HG03196 (cell line): ENCODE measurements at regions not wholly inside any gene's neighbourhood (a gene's known extent, or its start where the extent isn't known, plus 50 kb on each side); places are given as distances from the start of the nearest gene placed in this dataset.
"Not testable (repeated sequence)": the region's sequence is repeated elsewhere in the genome, so short reads cannot be mapped to it uniquely, and the experiment has no call there.

Source experiments
- ATAC-seq: cut with Tn5 transposase; IDR thresholded peaks from one replicate; pipeline ENCODE4 v1.9.1; 2021; ENCODE audit not compliant: unreplicated experiment

DNA sequence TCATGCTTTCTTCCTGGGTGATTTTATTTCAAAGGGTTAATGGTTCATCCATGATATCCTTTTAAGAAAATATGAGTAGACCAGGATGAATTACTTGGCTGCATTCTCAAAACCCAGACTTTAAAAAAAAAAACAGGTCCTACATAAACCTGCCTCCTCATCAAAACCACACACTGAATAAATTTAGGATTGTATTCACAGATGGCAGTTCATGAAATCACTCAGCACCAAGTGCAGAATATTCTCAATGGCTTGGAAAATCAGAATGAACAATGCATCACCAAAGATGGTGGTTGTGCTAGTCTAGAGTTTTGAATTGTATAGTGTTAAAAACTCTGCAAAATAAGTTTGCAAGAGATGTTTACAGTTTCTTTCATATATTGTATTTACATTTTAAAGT, 145.4 kb upstream of the GRAMD2B start:
- ATAC-seq = no peak

DNA sequence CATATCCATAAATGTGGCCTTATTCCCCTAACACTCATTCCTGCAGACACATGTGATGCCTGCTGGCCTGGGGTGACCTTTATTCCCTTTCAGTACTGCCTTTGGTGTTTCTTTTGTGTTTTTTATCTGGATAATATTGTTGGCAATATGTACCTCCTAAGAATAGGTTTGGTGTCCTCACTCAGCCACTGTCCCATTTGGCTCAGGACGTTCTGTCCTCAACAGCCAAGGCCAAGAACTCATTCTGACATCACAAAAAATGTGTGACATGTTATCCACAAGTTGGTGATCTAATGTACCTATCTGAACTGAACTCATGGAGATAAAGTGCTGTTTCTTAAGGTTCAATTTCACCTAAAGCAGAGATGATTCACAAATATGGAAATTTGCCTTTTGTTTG, 142.9 kb upstream of the GRAMD2B start:
- ATAC-seq = no peak

DNA sequence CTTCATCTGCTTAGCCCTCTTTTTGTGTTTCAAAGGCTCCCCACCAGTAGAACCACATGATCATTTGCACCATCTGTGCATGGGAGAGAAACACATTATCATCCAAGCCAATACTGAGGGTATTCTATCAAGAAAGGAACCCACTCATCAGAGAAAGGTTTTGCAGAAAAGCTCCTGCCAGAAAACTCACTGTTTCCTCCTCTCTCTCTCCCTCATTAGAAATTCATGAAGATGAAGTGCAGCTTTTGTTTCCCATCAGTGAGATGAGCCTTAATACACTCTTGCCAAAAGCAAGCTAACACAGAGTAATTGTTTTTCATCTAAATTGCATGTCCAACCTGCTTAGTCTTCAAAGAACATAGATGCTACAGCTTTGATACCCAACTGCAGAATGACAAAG, 142.4 kb upstream of the GRAMD2B start:
- ATAC-seq = no peak

DNA sequence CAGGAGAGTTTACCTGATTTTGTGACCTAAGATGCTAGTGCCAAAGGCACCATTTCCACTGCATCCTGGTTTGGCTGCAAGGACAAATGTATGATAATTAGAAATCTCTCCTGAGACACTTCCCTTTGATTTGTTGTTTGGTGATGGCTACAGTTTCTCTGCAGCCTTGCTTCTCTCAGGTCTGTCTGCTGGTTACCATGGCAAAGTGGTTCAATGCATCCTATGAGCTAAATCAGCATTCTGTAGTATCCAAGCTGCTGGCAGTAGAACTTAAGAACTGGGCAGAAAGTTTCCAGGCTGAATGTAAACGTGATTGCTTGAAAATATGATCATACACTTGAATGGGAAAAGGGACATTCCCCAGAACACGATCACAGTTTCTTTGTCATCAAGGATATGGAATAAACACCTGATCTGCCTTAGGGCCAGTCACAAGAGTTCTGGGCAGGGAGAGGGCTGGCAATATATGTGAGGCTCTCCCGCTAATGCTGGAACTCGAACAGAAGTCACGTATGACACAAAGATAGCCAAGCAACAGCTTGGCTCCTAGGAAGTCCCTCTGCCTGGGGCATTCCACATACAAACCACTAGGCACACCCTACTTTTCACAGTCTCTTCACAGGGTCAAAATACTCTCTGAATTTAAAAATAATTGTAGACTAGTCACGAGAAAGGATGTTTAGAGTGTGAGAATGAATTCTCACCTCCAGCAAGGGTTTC, 138.1 kb upstream of the GRAMD2B start:
- no peak for ATAC-seq

DNA sequence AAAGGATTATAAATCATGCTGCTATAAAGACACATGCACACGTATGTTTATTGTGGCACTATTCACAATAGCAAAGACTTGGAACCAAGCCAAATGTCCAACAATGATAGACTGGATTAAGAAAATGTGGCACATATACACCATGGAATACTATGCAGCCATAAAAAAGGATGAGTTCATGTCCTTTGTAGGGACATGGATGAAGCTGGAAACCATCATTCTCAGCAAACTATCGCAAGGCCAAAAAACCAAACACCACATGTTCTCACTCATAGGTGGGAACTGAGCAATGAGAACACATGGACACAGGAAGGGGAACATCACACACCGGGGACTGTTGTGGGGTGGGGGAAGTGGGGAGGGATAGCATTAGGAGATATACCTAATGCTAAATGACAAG, 127.1 kb upstream of the GRAMD2B start:
- not testable (repeated sequence) for ATAC-seq

DNA sequence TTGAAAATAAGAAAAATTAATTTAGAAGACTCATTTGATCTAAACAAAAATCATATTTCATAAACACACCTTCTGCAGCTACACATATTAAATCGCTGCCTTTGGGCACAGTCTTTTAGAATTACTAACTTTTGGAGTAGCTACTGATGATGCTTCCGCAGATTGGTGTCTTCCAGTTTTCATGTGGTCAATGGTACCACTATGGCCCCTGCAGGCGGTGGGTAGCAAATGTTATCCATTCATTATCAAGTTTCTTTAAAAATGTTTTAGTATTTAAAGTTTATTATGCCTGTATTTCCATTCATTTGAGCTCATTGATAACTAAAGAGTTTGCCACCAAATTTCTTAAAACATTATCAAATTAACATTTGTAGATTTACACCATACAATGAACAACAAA, 122.9 kb upstream of the GRAMD2B start:
- no peak for ATAC-seq

DNA sequence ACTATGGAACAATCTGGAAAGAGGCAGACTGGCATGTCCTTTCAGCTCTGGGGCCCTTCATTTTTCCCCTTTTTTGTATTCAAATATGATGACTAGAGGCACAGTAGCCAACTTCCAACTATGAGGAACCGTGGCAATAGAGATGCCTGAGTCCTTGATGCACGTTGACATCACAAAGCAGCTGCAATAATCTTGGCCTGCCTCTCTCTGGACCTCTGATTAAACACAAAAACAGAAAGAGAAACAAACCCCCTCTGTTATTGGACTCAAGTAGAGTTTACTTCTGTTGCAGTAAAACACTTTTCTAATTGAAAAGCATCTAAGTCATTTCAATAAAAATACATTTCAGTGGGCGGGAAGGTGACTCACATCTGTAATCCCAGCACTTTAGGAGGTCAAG, 122.2 kb upstream of the GRAMD2B start:
- no peak for ATAC-seq

DNA sequence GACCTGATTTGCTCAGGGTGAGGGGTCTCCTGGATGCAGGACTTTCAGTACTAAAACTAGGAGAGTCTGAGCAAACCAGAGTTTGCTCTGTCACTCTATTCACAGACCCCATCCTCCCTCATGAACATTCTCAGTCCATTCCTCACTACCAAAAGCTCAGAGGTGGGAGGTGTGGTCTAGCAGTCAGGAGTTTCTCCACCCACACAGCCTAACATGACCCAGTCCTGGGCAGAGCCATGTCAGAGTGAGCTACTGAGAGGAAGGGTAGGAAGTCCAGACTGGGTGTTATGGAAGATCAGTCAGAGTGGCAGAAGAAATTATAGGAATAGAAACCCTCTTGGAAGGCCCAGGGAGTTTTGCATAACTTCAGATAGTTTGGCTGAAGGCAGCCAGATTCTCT, 113.3 kb upstream of the GRAMD2B start:
- ATAC-seq = no peak

DNA sequence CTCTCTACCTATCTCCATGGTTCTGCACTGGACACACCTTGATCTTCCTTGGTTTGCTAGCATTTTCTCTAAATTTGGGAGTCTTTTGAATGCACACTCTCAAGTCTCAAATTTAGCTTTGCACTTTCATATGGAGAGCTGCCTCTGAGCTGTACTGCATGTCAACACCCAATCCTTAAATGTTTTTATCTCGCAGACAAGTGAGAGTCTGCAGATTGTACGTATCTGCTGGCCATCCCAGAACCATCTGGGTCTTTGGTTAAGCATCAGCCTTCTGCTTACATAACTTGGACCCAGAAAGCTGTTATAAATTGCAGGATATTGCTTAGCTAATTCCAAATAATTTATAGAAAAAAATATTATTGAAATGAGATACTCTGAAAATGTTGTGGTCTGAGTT, 111.4 kb upstream of the GRAMD2B start:
- no peak for ATAC-seq

DNA sequence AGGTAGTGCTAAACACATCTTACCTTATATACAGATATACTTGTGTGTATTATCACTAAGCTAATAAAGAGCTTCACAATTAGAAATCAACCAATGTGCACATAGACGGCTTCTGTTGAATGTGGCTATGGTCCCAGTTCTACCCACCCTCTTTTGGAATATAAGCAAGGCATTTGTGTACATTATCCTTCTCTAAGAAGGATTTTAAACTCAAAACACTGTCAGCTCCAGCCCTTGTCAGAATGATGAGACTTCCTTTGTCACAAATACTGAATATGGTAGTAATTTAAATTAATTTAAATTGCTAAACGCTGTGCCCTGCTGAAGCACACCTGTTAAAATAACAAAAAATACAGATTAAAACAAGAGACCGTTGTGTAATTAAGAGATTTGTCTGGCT, 107.9 kb upstream of the GRAMD2B start:
- ATAC-seq = no peak

DNA sequence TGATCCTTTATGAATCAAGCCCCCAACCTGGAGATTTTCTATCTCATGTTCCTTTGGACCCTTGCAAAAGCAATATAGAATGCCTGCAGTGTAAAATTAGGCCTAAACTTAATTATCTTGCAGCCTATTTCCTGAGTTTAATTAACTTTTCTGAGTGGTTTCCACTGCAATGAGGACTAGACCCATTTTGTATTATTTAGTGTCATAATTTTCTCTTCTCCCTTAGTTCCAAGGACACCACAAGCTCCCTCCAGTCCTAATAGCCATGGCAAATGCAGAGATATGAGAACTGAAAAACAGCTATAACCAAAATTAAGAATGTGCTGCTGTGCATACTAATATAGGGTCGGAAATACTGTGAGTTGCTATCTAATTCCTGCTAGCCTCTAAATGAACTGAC, 90.9 kb upstream of the GRAMD2B start:
- ATAC-seq = no peak

DNA sequence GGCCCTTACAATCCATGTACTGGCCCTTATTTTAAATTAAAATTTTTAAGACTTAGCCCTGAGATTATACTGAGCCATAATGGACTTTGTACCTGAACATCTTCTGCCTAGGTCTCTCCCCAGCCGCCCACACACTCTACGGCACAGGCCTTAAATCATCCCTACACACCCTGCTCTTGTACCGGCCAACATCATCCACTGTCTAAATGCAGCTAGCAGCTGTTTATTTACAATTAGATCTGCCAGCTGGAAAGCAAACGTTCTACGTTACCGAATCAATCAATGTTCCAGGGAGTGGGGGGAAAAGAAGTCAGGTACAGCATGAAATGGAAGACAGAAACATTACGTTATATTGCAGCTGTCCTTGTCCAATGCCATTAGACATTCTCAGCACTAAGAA, 88.4 kb upstream of the GRAMD2B start:
- no peak for ATAC-seq

DNA sequence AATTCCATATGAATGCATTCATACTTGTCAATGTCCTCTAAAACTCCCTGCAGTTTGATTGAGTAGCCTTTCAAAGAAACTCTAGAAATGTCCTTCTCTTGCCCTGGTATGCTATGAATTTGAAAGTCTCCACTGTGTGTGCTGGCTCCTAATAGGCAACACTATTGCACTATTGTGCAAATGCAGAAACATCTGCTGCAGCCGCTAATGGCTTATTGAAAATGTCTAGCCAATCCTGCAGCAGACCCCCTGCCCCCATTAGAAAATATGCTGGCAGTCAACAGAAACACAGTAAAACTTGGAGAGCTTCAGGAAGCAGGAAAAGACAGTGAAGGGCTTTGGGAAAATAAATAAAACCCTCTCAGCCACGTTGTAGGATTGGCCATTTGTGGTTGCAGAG, 87.3 kb upstream of the GRAMD2B start:
- no peak for ATAC-seq

DNA sequence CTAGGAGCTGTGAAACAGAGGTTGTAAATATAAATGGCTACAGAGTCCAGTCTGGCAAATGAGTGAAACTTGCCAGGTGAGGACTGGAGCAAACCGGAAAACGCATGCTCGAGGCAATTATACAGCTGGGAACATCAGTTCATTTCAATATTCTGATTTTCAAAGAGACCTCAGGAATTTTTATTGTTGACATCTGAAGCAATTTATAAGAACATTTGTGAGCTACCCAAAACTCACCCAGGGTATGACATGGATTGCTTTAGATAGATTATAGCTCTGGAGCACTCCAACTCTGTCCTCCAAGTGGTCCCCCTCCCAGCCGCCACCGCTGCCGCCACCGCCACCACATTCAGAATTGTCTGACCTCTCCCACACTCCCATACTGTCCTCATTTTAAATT, 84.6 kb upstream of the GRAMD2B start:
- ATAC-seq = no peak

DNA sequence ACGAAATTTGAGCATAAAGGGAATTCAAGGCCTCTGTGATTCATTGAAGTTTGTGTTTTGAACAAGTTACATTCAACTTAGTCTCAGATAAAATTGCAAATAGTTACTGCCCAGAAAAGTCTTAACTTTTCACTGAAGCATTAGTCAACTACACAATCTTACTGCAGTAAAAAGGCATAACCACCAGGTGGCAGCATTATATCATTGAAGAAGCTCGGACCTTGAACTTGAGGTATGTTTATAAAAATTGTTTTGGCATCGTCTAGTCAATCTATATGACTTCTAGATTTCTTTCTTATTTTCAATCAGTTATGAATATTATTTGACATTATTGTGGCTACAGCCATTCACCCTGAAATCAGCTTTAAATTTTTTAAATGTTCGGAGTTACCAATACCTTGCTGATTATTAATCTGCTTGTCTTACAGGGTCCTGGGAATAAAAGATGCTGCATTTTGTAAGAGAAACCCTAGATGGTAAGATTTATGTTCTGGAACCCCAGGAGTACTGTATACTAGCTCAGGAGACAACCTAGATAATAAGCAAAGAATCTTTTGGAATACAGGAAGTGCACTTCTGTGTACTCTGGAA, 83.9 kb upstream of the GRAMD2B start:
- ATAC-seq = no peak

DNA sequence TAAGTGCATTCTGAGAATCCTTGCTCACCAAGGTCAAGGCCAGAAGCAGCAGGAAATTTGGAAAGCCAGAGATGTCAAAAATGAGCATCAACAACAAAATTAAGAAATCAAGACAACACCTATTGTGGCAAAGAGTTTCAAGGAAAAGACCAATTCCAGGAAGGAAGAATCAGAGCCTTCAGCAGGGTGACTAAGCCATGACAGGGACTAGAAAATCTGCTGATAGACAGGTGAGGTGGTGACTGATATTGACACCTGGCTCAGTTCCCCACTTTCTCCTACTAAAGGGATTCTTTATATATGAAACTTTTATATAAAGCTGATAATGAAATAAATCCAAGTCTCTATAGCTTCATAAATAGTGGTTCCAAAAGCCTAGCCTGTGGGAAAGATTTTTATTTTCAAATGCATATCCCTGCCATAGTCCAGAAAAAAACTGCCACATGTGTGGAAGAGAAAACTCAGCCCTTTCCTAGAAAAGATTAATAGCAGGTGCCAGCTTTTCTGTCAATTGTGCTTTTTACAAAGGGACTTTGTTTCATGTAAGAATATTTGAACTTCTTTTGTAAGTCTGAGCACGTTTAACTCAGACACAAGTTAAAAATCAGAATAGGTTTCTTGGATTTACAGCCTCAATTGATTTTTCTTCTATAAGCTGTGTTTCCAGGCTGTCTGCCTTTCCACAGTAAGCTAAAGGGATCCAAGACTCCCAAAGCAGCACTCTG, 81.1 kb upstream of the GRAMD2B start:
- no peak for ATAC-seq

DNA sequence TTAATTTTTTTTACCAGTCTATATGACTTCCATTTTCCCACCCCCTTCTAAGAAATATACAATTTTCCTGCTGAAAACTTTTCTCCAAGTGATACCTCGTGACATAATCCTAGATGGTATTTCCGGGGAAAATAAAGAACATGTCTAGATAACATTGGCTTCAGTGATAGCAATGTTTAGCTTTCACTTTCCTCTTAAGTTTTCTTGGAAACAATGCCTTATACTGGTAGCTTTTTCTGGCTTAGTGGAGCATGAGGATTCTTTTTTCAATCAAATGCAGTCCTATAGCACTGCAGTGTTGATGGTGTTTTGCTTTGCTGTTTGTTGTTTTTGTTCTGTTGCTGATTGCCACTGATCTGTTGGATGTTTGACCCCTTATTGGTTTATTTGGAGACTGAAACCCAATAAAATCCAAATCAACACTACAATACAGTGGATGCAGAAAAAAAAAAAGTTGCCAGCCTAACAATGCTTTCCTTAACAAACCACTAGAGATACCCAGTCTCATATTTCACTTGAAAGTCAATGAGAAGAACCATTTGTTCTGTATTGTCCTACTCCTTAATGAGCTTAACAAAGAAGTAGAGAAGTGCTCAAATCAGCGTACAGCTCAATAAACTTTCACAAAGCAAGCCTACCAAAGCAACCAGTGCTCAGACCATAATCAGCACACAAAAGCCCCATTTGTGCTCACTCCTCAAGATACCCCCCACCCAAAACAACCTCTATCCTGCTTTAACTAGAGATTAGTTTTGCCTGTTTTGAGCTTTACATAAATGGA, 74.2 kb upstream of the GRAMD2B start:
- ATAC-seq = no peak

DNA sequence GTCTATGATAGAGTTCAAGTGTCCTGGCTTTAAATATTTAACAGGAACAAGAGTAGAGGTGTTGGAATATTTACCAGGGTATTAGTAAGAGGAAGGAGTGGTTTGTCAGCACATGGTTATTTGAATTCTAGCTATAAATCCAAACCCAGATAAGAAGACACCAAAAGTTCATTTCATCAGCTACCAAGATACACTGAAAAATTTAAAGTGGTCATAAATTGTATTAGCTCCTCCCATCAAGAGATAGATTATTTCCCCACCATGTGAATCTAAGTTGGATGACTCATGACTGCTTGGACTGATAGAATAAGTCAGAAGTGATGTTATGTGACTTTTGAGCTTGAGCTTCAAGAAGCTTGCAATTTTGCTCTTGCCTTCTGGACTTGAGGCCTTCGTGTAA, 72.1 kb upstream of the GRAMD2B start:
- ATAC-seq = no peak

DNA sequence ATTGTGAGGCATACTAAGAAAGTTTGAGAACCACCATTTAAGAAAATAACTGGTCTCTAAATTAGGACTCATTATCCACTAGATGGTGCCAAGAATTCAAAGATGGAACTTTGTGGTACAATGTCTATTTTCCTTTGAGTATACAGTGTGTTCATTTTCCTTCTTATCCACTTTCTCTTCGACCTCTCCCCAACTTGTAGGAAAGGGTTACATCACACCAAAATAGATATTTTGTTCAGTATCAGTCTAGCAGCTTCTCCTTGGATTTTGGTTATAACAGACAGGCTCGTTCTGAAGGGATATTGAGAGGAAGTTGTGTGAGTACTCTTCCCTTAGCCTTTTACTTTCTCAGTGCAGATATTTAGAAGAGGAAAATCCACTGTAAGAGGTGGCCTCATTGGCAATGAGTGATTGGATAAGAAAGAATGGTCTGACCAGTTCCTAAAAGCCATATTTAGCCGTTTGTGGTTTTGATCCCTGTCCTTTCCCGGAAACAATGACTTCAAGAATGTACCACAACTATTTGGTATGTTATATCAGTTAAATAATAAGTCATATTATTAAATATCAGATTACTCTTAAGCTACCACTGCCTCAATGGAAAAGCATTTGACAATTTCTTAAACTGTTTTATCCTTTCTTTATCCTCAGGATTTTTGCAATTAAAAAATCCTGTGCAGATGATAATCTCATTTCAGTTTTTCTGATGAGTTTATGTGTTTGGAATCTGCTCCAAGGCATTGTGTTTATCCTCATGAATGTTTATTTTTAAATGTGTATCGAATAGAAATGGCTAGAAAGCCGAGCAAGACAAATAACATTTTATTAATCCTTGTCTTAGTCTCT, 69.0 kb upstream of the GRAMD2B start:
- ATAC-seq = no peak

DNA sequence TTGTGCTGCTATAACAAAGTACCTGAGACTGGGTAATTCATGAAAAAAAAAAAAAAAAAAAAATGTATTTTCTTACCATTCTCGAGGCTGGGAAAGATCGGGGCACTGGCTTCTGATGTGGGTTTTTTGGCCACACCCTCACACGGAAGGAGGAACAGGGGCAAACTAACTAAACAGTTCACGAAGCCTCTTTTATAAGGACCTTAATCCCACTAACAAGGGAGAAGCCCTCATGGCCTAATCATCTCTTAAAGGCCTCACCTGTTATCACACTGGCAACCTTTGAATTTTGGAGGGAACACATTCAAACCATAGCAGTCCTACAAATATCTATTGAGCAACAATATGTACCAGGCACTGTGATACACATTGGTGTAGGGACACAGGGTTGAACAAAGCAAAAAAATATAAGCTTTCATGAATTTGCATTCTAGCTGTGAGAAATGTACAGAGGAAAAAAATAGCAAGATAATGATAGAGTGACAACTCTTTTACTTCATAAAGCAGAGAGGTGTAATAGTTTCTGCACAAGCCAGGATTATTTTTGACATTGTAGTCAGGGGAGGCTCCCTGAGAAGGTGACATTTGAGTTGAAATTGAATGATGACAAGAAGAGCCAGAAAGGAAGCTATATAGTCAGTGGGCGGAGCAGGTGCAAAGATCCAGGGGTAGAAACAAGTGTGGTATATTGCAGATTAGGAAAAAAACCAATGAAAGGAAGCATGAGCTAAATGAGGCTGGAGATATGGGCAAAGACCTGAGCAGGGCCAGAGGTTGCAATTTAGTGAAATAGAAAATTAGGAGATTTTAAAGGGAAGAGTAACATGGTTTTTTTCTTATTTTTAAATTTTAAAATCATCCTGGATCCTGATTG, 68.1 kb upstream of the GRAMD2B start:
- no peak for ATAC-seq
